ENCODE measurements at regions not wholly inside any gene's neighbourhood (a gene's known extent, or its start where the extent isn't known, plus 50 kb on each side); places are given as distances from the start of the nearest gene placed in this dataset.

DNA sequence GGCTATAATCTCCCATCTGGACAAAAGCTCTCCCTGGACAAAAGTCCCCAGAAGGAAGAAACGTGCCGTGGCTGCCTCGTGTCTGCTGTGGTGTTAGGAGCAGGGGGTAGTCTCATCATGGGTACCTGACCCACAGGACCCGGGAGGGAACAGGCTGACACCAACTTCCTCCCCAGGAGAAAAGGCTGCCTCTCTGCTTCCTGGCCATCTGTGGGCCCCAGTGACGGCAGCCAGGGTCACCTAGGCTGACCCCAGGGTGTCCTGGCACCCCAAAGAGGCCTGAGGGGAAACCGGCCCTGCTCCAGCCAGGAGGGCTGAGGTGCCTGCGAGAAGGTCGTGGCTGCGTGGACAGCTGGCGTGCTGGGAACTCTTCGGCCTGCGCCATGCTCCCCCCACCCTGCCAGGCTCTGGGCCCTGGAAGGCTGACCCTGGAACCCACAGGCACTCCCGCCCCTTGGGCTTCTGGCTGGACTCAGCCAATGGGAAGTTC, 133.9 kb downstream of the RFLNA start:
- TF ChIP-seq, protein P1, sequence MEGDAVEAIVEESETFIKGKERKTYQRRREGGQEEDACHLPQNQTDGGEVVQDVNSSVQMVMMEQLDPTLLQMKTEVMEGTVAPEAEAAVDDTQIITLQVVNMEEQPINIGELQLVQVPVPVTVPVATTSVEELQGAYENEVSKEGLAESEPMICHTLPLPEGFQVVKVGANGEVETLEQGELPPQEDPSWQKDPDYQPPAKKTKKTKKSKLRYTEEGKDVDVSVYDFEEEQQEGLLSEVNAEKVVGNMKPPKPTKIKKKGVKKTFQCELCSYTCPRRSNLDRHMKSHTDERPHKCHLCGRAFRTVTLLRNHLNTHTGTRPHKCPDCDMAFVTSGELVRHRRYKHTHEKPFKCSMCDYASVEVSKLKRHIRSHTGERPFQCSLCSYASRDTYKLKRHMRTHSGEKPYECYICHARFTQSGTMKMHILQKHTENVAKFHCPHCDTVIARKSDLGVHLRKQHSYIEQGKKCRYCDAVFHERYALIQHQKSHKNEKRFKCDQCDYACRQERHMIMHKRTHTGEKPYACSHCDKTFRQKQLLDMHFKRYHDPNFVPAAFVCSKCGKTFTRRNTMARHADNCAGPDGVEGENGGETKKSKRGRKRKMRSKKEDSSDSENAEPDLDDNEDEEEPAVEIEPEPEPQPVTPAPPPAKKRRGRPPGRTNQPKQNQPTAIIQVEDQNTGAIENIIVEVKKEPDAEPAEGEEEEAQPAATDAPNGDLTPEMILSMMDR (IDR thresholded peaks at IDR 0.05; ENCODE audit: borderline replicate concordance, control extremely low read depth, extremely low read depth, insufficient read depth, missing control alignments): no peak
- in situ Hi-C loops (cut with MboI; ENCODE audit: low sequenced_read_pairs, unreplicated experiment): no loop called here
- DNase-seq (ENCODE audit: low spot score): no peak

- in situ Hi-C loops (cut with MboI; ENCODE audit: low sequenced_read_pairs, unreplicated experiment): no loop called here
- no peak for DNase-seq (ENCODE audit: low spot score)
- TF ChIP-seq, protein P1 (IDR thresholded peaks at IDR 0.05; ENCODE audit: borderline replicate concordance, control extremely low read depth, extremely low read depth, insufficient read depth, missing control alignments): no peak
Measured at GRCh38 chr12:124428136-124428791, 133.4 kb downstream of the RFLNA start.

- TF ChIP-seq, protein P1 (IDR thresholded peaks at IDR 0.05; ENCODE audit: borderline replicate concordance, control extremely low read depth, extremely low read depth, insufficient read depth, missing control alignments): no peak
- in situ Hi-C loops (cut with MboI; ENCODE audit: low sequenced_read_pairs, unreplicated experiment): no loop called here
- DNase-seq (ENCODE audit: low spot score): no peak
Measured at GRCh38 chr12:124426594-124427555, 132.0 kb downstream of the RFLNA start.

GRCh38 chr12:124425667-124426066, 130.8 kb downstream of the RFLNA start:
- in situ Hi-C loops (cut with MboI; ENCODE audit: low sequenced_read_pairs, unreplicated experiment): no loop called here

DNA sequence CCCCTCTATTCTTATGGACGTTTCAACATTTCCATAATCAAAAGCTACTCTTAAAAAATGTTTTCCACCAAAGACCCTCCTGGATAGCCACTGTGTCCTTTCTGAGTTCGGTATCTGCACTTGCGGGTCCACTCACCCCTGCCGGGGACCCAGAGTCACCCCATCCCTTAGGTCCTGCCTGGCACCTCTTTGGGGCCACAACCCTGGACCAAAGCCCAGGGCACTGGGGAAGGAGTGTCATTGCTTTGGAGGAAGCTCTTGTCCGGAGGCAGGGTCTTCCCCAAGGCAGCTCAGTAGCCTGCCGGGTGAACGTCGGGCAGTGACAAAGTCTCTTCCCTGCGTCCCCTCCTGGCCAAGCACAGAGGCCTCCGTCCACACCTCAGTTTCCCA, 129.6 kb downstream of the RFLNA start:
- TF ChIP-seq, protein P1 (IDR thresholded peaks at IDR 0.05; ENCODE audit: borderline replicate concordance, control extremely low read depth, extremely low read depth, insufficient read depth, missing control alignments): no peak
- in situ Hi-C loops (cut with MboI; ENCODE audit: low sequenced_read_pairs, unreplicated experiment): no loop called here
- DNase-seq (ENCODE audit: low spot score): no peak

More at GRCh38 chr12:124425667-124426066, 130.8 kb downstream of the RFLNA start:
- TF ChIP-seq, protein P1 (IDR thresholded peaks at IDR 0.05; ENCODE audit: borderline replicate concordance, control extremely low read depth, extremely low read depth, insufficient read depth, missing control alignments): no peak
- DNase-seq (ENCODE audit: low spot score): no peak

GRCh38 chr12:124423761-124424515, 129.0 kb downstream of the RFLNA start:
- in situ Hi-C loops (cut with MboI; ENCODE audit: low sequenced_read_pairs, unreplicated experiment): no loop called here
- DNase-seq (ENCODE audit: low spot score): no peak
- TF ChIP-seq, protein P1 (IDR thresholded peaks at IDR 0.05; ENCODE audit: borderline replicate concordance, control extremely low read depth, extremely low read depth, insufficient read depth, missing control alignments): no peak

All from GM13976 (cell line).